Fibroblast of villous mesenchyme (primary cell): ENCODE measurements at regions not wholly inside any gene's neighbourhood (a gene's known extent, or its start where the extent isn't known, plus 50 kb on each side); places are given as distances from the start of the nearest gene placed in this dataset.

Source experiments
- DNase-seq: peaks from one replicate; pipeline ENCODE4 v3.0.0-alpha.2; 2010; ENCODE audit warnings: low read depth
- H3K4me3 ChIP-seq: 2 replicates; pipeline ENCODE4 v1.5.1; 2011; ENCODE audit warnings: low read depth, mild to moderate bottlenecking, low read length
- TF ChIP-seq, protein P1 (sequence below): IDR thresholded peaks from 2 replicates; pipeline ENCODE4 v1.5.1; 2012; ENCODE audit warnings: low read depth, mild to moderate bottlenecking, low read length; ENCODE audit not compliant: insufficient read depth

GRCh38 chr18:42184685-42185477, 229.8 kb downstream of the PIK3C3 start:
- no peak overlapping the region for H3K4me3 ChIP-seq
- TF ChIP-seq, protein P1, sequence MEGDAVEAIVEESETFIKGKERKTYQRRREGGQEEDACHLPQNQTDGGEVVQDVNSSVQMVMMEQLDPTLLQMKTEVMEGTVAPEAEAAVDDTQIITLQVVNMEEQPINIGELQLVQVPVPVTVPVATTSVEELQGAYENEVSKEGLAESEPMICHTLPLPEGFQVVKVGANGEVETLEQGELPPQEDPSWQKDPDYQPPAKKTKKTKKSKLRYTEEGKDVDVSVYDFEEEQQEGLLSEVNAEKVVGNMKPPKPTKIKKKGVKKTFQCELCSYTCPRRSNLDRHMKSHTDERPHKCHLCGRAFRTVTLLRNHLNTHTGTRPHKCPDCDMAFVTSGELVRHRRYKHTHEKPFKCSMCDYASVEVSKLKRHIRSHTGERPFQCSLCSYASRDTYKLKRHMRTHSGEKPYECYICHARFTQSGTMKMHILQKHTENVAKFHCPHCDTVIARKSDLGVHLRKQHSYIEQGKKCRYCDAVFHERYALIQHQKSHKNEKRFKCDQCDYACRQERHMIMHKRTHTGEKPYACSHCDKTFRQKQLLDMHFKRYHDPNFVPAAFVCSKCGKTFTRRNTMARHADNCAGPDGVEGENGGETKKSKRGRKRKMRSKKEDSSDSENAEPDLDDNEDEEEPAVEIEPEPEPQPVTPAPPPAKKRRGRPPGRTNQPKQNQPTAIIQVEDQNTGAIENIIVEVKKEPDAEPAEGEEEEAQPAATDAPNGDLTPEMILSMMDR: no peak
- no peak for DNase-seq

GRCh38 chr18:42185486-42185885, 230.5 kb downstream of the PIK3C3 start:
- TF ChIP-seq, protein P1: no peak
- H3K4me3 ChIP-seq: no peak overlapping the region
- DNase-seq: no peak

DNA sequence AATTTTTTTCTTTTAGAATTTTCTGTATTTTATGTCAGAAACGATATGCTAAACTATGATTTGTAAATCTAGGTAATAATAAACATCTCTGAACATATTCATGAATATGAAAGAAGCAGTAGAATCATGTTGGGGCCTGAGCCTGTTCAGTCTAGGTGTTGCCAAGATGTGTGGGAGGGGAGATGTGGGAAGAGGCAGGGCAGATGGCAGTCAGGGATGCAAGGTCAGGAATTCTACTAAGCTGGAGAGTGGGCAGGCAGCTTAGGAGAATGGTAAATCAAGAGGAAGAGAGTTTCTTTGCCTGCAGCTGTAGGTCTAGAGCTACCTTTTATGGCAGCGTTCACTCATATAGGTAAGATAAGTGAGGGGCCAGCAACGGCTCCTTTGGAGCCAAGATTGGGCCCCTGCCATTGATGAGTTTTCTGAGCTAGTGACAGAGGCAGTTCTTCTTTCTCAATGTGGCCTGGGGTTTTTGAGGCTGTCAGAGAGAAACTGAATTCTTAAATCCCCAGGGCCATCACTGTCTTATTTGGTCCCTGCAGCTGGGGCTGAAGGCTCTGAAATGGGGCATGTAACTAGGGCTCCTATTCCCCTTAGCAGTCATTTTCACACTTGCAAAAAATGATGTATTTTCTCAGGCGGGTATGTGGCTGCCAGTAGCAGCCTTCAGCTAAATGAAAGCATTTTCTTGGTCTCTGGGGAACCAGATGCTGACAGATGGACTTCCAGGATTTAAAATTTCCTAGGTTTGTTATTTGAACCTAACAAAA, 232.8 kb downstream of the PIK3C3 start:
- no peak for DNase-seq
- TF ChIP-seq, protein P1: no peak
- no peak overlapping the region for H3K4me3 ChIP-seq

DNA sequence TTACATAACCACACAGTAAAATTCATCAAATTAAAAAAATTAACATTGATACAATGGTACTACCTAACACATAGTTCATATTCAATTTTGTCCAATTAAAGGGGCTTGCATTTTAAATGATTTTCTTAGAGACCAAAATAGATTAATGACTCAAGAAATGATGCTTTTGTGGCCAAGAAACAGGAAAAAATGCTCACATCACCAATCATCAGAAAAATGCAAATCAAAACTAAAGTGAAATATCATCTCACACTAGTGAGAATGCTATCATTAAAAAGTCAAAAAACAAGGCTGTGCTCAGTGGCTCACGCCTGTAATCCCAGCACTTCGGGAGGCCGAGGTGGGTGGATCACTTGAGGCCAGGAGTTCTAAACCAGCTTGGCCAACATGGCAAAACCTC, 235.6 kb downstream of the PIK3C3 start:
- H3K4me3 ChIP-seq: no peak overlapping the region
- TF ChIP-seq, protein P1: no peak
- DNase-seq: no peak

DNA sequence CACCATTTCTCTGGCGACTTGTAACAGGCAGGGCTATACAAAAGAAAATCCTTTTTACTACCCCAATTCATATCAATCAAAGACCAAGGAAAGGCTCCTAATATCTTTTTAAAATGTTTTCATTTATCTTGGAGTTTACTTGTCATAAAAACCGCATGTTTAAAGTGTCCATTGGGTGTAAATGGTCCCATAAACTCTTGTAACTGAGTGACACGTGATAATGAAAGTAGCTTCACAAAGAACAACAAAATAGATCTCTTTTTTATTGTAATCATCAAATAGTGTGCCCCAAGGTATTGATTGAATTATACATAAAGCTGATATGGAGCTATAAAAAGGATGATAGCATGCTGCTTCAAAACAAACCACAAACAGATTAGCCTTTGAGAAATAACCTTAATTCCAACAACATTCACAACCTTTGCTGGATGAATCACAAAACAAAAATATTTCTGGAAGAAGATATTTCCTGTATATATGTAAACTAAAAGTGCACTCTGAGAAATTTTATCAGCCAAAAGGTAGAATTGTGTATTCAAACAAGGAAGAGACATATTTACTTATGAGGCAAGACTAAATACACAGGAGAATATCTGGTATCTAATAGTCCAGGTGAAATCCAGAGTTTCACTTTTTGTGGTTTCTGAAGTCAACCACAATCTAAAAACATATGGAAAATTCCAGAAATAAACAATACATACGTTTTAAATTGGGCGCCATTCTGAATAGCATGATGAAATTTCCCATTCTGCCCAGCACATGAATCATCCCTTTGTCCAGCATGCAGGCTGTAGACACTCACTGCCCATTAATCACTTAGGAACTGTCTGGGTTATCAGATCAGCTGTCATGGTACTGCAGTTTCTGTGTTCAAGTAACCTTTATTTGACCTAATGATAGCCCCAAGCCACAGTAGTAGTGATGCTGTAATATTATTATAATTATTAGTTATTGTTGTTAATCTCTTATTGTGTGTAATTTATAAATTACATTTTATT, 237.5 kb downstream of the PIK3C3 start:
- DNase-seq: no peak
- TF ChIP-seq, protein P1: no peak
- no peak overlapping the region for H3K4me3 ChIP-seq

- peak; percentile 6 for DNase-seq
- TF ChIP-seq, protein P1: no peak
- no peak overlapping the region for H3K4me3 ChIP-seq
Observed at GRCh38 chr18:42196651-42197050, 241.6 kb downstream of the PIK3C3 start.
